LNCAP (cell line): ENCODE measurements at regions not wholly inside any gene's neighbourhood (a gene's known extent, or its start where the extent isn't known, plus 50 kb on each side); places are given as distances from the start of the nearest gene placed in this dataset.
A peak's percentile ranks its signal among the peaks of the same experiment; 100 is the strongest.

Experiments
- CTCF ChIP-seq: fragments of 450-650 bp; IDR thresholded peaks from 2 replicates; pipeline ENCODE4 v1.5.1; 2017; ENCODE audit warnings: mild to moderate bottlenecking

GRCh38 chr1:63068626-63069025 lies 253.7 kb upstream of the FOXD3 start:
- TF ChIP-seq CTCF = no peak

GRCh38 chr1:63069214-63069613 lies 253.2 kb upstream of the FOXD3 start:
- TF ChIP-seq CTCF = no peak

DNA sequence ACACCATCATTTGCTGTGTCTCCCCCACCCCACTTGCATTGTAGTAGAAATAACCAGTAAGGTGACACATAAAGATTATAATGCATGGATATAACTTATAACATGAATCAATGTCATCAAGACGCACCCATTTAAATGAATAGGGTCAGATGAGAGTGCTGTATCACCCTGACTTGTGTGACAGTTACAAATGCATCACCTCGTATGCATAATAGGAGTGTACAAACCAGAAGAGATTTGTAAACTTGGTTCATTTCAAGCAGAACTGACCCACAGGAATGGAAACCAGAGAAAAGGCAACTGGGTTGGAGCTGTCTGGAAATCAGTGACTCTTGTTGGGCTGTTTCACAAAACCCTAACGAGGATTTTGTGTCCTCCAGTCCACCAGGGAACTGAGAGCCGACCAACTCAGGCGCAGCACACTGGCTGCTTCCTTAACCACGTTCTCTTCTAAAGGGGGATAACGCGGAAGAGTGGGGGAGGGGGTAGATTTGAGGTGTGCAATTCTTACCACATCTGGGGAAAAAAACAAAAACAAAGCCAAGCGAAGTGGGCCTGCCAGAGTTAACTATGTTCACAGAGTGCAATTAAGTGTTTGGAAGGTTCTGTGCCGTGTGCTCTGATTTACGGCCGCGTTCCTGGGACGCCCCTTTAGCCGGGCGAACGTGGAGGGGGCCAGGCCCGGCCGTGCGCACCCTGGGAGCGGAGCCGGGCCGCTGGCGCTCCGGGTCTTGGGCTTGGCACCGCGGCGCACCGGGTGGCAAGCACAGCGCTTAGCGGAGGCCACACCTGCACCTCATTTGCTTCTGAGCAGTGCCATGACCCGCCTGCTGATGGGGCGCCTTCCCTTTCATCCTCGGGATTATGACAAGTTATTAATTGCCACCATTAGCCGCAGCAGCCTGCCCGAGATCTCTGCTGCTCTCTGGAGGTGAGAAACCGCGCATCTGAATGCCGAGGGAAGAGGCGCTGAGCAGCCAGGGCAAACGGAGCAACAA lies 248.8 kb upstream of the FOXD3 start:
- TF ChIP-seq CTCF = peak; percentile 24; the same call in 1 of the 2 replicates

GRCh38 chr1:63074321-63074720 lies 248.0 kb upstream of the FOXD3 start:
- no peak for TF ChIP-seq CTCF

DNA sequence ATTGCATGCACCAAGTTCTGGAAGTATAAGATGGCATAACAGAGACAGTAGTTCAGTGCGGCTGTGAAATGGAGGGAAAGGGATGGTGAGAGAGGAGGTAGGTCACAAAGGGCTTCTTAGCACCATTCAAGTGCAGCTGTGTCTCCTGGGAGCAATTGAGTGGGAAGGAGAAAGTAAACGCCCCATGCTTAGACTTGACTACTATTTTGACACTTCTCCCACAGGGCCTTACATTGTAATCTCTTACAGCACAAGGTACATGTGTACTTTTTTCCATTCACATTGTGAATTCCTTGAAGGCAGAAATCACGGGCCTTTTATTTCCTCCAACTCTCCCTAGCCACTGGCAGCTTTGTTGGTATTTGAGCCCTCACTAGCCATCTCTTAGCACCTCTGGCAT lies 239.6 kb upstream of the FOXD3 start:
- TF ChIP-seq CTCF = no peak

DNA sequence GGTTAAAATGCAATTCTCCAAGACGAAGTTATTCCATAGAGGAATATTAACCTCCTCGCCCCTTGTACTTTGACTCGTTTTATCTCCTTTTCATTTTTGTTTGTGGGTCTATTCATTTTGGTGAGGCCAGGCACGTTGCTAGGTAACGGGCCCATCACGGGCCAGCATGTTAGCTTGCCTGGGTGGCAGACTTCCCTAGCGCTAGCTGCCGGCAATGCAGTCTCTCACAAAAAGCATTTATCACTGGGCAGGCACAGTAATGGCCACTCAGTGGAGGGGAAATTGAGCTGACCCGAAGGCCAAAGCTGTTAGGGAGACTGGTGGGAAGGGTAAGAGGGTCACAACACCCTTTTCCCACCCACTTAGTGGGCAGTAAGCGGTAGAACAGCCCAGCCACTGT lies 234.4 kb upstream of the FOXD3 start:
- TF ChIP-seq CTCF = no peak

- TF ChIP-seq CTCF = no peak
Observed at GRCh38 chr1:63099188-63099587, 223.2 kb upstream of the FOXD3 start.
